ENCODE measurements at regions not wholly inside any gene's neighbourhood (a gene's known extent, or its start where the extent isn't known, plus 50 kb on each side); places are given as distances from the start of the nearest gene placed in this dataset.

- TF ChIP-seq POLR2A (IDR thresholded peaks at IDR 0.05) = no peak
- no peak for TF ChIP-seq CTCF (IDR thresholded peaks at IDR 0.05)
- H3K27me3 ChIP-seq = no peaks in the 10 kb centered on the region
- no peak for DNase-seq
- H3K36me3 ChIP-seq = no peaks in the 10 kb centered on the region
- intact Hi-C loops (cut with DNase I; ENCODE audit: low total_unique reads) = no loop called here
- peak overlapping the region; percentile 65 to 69 for H3K4me3 ChIP-seq
- H3K4me1 ChIP-seq = peaks cover 0 to 7% of the 10 kb centered on the region in 2 donors
- peak overlapping the region; percentile 97 for H3K27ac ChIP-seq
- H3K9me3 ChIP-seq = no peaks in the 10 kb centered on the region
These were observed 247.1 kb upstream of the ANKRD55 start for GRCh38 chr5:56480078-56480704.

GRCh38 chr5:56479696-56480077 is 246.6 kb upstream of the ANKRD55 start:
- Histone ChIP-seq H3K36me3 (no peaks in the 10 kb centered on the region), H3K9me3 (no peaks in the 10 kb centered on the region), H3K27me3 (no peaks in the 10 kb centered on the region), H3K27ac (peak overlapping the region; percentile 97), H3K4me1 (peaks cover 0 to 7% of the 10 kb centered on the region in 2 donors), H3K4me3 (no peak overlapping the region)
- intact Hi-C loops (cut with DNase I; ENCODE audit: low total_unique reads) = no loop called here
- TF ChIP-seq POLR2A (IDR thresholded peaks at IDR 0.05) (no peak), CTCF (IDR thresholded peaks at IDR 0.05) (no peak)
- no peak for DNase-seq

- Histone ChIP-seq H3K4me3 (no peak overlapping the region), H3K9me3 (no peaks in the 10 kb centered on the region), H3K4me1 (peaks cover 0 to 7% of the 10 kb centered on the region in 2 donors), H3K36me3 (no peaks in the 10 kb centered on the region), H3K27me3 (no peaks in the 10 kb centered on the region), H3K27ac (peak overlapping the region; percentile 97)
- intact Hi-C loops (cut with DNase I; ENCODE audit: low total_unique reads) = no loop called here
- no peak for TF ChIP-seq CTCF (IDR thresholded peaks at IDR 0.05)
- no peak for TF ChIP-seq POLR2A (IDR thresholded peaks at IDR 0.05)
- no peak for DNase-seq
These were observed 246.0 kb upstream of the ANKRD55 start for GRCh38 chr5:56479126-56479525.

- Histone ChIP-seq H3K27ac (no peak overlapping the region), H3K27me3 (no peaks in the 10 kb centered on the region), H3K36me3 (no peaks in the 10 kb centered on the region), H3K9me3 (no peaks in the 10 kb centered on the region), H3K4me3 (no peak overlapping the region), H3K4me1 (peaks cover 0 to 7% of the 10 kb centered on the region in 2 donors)
- TF ChIP-seq POLR2A (IDR thresholded peaks at IDR 0.05) = no peak
- TF ChIP-seq CTCF (IDR thresholded peaks at IDR 0.05) = no peak
- intact Hi-C loops (cut with DNase I; ENCODE audit: low total_unique reads) = no loop called here
- DNase-seq = no peak
These were observed 244.9 kb upstream of the ANKRD55 start for GRCh38 chr5:56478062-56478461.

GRCh38 chr5:56476487-56476856 is 243.3 kb upstream of the ANKRD55 start:
- H3K27ac ChIP-seq = peak overlapping the region in 1 of 2 donors; percentile 4
- peaks cover 0 to 7% of the 10 kb centered on the region in 2 donors for H3K4me1 ChIP-seq
- no peaks in the 10 kb centered on the region for H3K27me3 ChIP-seq
- H3K36me3 ChIP-seq = no peaks in the 10 kb centered on the region
- no peaks in the 10 kb centered on the region for H3K9me3 ChIP-seq
- DNase-seq = no peak
- intact Hi-C loops (cut with DNase I; ENCODE audit: low total_unique reads) = no loop called here
- no peak overlapping the region for H3K4me3 ChIP-seq
- TF ChIP-seq CTCF (IDR thresholded peaks at IDR 0.05) (no peak), POLR2A (IDR thresholded peaks at IDR 0.05) (no peak)

Data from uterus (tissue), 3 donors.